NCI-H446 (cell line): ENCODE measurements at regions not wholly inside any gene's neighbourhood (a gene's known extent, or its start where the extent isn't known, plus 50 kb on each side); places are given as distances from the start of the nearest gene placed in this dataset.
A peak's percentile ranks its signal among the peaks of the same experiment; 100 is the strongest.

Experiments used
- DNase-seq, 2 experiments: peaks; one replicate each; lab custom pipeline; 2025; lab: John Stamatoyannopoulos, UW

- no peak for DNase-seq
Measured at GRCh38 chr2:129142465-129142864, 823.8 kb upstream of the HS6ST1 start.

- DNase-seq, result no peak
Measured at GRCh38 chr2:129144082-129144791, 825.6 kb upstream of the HS6ST1 start.

GRCh38 chr2:129152514-129152913 is 827.0 kb upstream of the RAB6C start:
- DNase-seq, result no peak

GRCh38 chr2:129160879-129161278 is 818.6 kb upstream of the RAB6C start:
- no peak for DNase-seq

GRCh38 chr2:129164220-129164949 is 815.1 kb upstream of the RAB6C start:
- no peak for DNase-seq

- DNase-seq, result no peak
Measured at GRCh38 chr2:129165006-129165405, 814.5 kb upstream of the RAB6C start.

GRCh38 chr2:129167456-129167855 is 812.0 kb upstream of the RAB6C start:
- DNase-seq, result no peak

- DNase-seq, result no peak
Measured at GRCh38 chr2:129170570-129170969, 808.9 kb upstream of the RAB6C start.

GRCh38 chr2:129174143-129174542 is 805.3 kb upstream of the RAB6C start:
- no peak for DNase-seq

GRCh38 chr2:129175051-129175450 is 804.4 kb upstream of the RAB6C start:
- DNase-seq, result no peak

GRCh38 chr2:129176375-129176774 is 803.1 kb upstream of the RAB6C start:
- DNase-seq, result no peak

- DNase-seq, result peak in 1 of 2 experiments; percentile 10
Measured at GRCh38 chr2:129178356-129178755, 801.1 kb upstream of the RAB6C start.

- DNase-seq, result no peak
Measured at GRCh38 chr2:129179199-129179598, 800.3 kb upstream of the RAB6C start.

GRCh38 chr2:129180124-129180716 is 799.2 kb upstream of the RAB6C start:
- DNase-seq, result no peak

GRCh38 chr2:129181433-129181832 is 798.0 kb upstream of the RAB6C start:
- no peak for DNase-seq

- DNase-seq, result no peak
Measured at GRCh38 chr2:129181963-129182362, 797.5 kb upstream of the RAB6C start.

- no peak for DNase-seq
Measured at GRCh38 chr2:129187343-129187742, 792.1 kb upstream of the RAB6C start.

- no peak for DNase-seq
Measured at GRCh38 chr2:129188451-129188850, 791.0 kb upstream of the RAB6C start.

- DNase-seq, result no peak
Measured at GRCh38 chr2:129189617-129190319, 789.7 kb upstream of the RAB6C start.

- no peak for DNase-seq
Measured at GRCh38 chr2:129190494-129190893, 789.0 kb upstream of the RAB6C start.

- DNase-seq, result no peak
Measured at GRCh38 chr2:129191530-129191929, 787.9 kb upstream of the RAB6C start.

- DNase-seq, result no peak
Measured at GRCh38 chr2:129192117-129192516, 787.3 kb upstream of the RAB6C start.

GRCh38 chr2:129192841-129193253 is 786.6 kb upstream of the RAB6C start:
- no peak for DNase-seq
